ENCODE measurements at regions not wholly inside any gene's neighbourhood (a gene's known extent, or its start where the extent isn't known, plus 50 kb on each side); places are given as distances from the start of the nearest gene placed in this dataset.

DNA sequence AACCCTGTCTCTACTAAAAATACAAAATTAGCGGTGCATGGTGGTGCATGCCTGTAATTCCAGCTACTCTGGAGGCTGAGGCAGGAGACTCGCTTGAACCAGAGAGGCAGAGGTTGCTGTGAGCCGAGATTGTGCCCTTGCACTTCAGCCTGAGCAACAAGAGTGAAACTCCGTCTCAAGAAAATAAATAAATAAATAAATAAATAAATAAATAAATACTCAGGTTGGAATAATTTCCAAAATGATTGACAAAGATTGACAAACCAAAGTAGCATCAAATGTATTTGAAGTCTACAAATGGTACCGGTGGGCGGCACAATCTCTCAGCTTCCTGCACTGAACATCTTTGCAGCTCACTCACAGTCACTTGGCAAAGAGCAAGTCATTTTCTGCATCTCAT, 144.1 kb upstream of the NRSN1 start:
- H3K4me3 Mint-ChIP-seq = no peak overlapping the region
- H3K9me3 Mint-ChIP-seq = peaks cover 8% of the 10 kb centered on the region
- intact Hi-C loops (cut with micrococcal nuclease) = no loop called here
- H3K4me1 Mint-ChIP-seq (ENCODE audit: low read depth) = no peaks in the 10 kb centered on the region
- no peaks in the 10 kb centered on the region for H3K27me3 Mint-ChIP-seq
- no peak overlapping the region for H3K27ac Mint-ChIP-seq
- no peaks in the 10 kb centered on the region for H3K36me3 Mint-ChIP-seq (ENCODE audit: low read depth)

DNA sequence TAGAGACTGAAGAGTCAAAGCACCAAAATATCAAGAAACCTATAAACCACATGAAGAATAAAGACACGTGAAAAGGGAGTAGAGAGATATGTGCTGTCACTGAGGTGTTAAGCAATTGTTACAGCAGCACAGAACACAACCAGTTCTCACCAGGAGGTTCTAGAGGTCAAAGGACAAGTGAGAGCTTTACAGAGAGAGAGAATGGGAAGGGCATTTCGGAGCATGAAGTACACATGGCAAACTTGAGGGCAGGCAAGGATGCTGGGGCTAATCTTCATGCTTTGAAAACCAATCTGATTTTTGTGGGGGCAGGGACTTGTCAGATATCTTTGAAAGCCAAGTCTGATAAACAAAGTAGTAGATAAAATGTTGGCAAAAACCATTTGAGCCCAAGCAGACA, 142.3 kb upstream of the NRSN1 start:
- peaks cover 4% of the 10 kb centered on the region for H3K9me3 Mint-ChIP-seq
- H3K27me3 Mint-ChIP-seq = no peaks in the 10 kb centered on the region
- H3K27ac Mint-ChIP-seq = no peak overlapping the region
- no peaks in the 10 kb centered on the region for H3K36me3 Mint-ChIP-seq (ENCODE audit: low read depth)
- intact Hi-C loops (cut with micrococcal nuclease) = no loop called here
- no peak overlapping the region for H3K4me3 Mint-ChIP-seq
- H3K4me1 Mint-ChIP-seq (ENCODE audit: low read depth) = no peaks in the 10 kb centered on the region

DNA sequence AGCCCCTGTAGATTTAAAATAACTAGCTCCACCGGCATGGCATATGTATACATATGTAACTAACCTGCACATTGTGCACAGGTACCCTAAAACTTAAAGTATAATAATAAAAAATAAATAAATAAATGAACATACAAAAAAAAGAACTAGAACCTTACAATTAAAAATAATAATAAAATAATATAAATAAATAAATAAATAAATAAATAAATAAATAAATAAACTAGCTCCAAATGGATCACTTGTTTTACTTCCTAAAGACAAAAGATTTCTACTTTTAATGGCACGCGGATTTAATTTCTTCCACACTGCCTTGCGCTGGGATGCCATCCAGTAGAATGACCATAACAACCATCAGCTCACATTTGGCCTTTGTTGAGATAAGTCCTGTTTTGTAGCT, 141.0 kb upstream of the NRSN1 start:
- Mint-ChIP-seq H3K27me3 (no peaks in the 10 kb centered on the region), H3K4me3 (no peak overlapping the region), H3K27ac (no peak overlapping the region), H3K9me3 (no peaks in the 10 kb centered on the region), H3K4me1 (ENCODE audit: low read depth) (no peaks in the 10 kb centered on the region), H3K36me3 (ENCODE audit: low read depth) (no peaks in the 10 kb centered on the region)
- intact Hi-C loops (cut with micrococcal nuclease) = no loop called here

DNA sequence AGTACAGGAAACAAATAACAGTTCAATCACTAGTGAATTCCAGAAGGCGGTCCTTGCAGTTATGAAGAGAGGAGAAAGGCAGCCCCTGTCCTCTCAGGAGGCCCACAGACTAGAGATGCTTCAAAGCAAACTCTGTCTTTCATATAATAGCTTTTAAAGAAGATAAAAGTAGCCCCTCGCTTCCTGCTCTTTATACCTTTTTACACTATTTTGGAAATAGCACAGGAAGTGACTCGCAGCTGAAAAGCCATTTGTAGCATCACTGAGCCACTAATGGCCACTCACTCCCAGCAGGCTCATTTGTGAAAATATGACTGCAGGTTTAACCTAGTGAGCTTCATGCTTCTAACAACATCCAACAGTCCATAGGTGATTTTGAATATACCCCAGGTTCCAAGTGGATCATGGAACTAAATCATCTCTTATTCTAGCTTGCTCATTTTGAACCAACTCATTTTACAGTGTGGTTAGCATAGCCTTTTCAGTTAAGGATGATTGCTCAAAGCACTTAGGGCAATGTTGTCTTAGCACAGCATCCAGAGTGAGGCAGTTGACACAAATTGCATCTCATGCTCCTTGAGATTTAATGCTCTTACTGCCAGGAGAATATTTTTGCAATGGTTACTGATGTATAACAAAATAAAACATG, 136.0 kb upstream of the NRSN1 start:
- Mint-ChIP-seq H3K4me1 (ENCODE audit: low read depth) (no peaks in the 10 kb centered on the region), H3K4me3 (no peak overlapping the region), H3K9me3 (peaks cover 12% of the 10 kb centered on the region), H3K27me3 (no peaks in the 10 kb centered on the region), H3K27ac (no peak overlapping the region), H3K36me3 (ENCODE audit: low read depth) (no peaks in the 10 kb centered on the region)
- intact Hi-C loops (cut with micrococcal nuclease) = no loop called here

DNA sequence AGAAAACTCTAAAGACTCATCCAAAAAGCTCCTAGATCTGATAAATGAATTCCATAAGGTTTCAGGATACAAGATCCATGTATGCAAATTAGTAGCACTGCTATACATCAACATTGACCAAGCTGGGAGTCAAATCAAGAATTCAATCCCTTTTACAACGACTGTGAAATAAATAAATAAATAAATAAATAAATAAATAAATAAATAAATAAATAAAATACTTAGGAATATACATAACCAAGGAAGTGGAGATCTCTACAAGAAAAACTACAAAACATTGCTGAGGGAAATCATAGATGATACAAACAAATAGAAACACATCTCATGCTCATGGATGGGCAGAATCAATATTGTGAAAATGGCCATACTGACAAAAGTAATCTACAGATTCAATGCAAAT, 132.0 kb upstream of the NRSN1 start:
- no peak overlapping the region for H3K27ac Mint-ChIP-seq
- no peaks in the 10 kb centered on the region for H3K4me1 Mint-ChIP-seq (ENCODE audit: low read depth)
- no peak overlapping the region for H3K4me3 Mint-ChIP-seq
- intact Hi-C loops (cut with micrococcal nuclease) = no loop called here
- no peaks in the 10 kb centered on the region for H3K36me3 Mint-ChIP-seq (ENCODE audit: low read depth)
- no peaks in the 10 kb centered on the region for H3K27me3 Mint-ChIP-seq
- peaks cover 12% of the 10 kb centered on the region for H3K9me3 Mint-ChIP-seq

DNA sequence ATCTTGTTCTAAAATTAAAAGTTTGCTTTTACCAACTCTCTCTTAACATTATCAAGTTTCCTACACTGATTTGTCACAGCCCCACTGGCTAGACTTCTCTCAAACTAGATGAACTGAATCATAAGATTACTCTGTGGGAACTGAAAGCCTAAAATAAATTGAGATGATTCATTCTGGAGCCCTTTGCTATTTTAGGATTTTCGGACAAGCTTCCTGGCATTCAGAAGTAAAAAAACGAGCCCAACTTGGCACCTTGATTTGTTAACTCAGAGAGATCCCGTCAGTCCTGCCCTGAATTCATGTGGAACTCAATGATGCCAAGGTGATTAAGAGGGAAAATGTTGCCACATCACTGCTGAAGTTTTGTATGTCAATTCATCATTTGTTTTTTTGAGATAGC, 122.0 kb upstream of the NRSN1 start:
- no peaks in the 10 kb centered on the region for H3K9me3 Mint-ChIP-seq
- H3K4me3 Mint-ChIP-seq = no peak overlapping the region
- intact Hi-C loops (cut with micrococcal nuclease) = no loop called here
- H3K27ac Mint-ChIP-seq = no peak overlapping the region
- no peaks in the 10 kb centered on the region for H3K36me3 Mint-ChIP-seq (ENCODE audit: low read depth)
- no peaks in the 10 kb centered on the region for H3K4me1 Mint-ChIP-seq (ENCODE audit: low read depth)
- H3K27me3 Mint-ChIP-seq = no peaks in the 10 kb centered on the region

DNA sequence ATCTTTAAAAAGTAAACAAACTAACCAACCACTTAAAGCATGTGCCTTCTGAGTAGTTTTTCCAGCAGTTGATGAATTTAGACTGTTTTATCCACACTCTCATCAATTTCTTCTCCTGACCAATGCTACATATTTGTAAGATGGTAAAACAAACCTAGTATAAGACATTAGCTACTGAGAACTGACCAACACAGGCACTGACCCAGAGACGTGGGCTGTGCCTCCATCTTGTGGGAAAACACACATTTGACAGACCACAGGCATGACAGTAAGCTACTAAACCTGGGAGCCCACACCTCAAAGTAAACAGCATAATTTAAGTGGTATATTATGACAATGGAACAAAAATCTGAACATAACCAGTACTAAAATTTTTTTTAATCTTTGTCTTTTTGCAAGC, 121.4 kb upstream of the NRSN1 start:
- no peak overlapping the region for H3K27ac Mint-ChIP-seq
- H3K27me3 Mint-ChIP-seq = no peaks in the 10 kb centered on the region
- no peaks in the 10 kb centered on the region for H3K4me1 Mint-ChIP-seq (ENCODE audit: low read depth)
- intact Hi-C loops (cut with micrococcal nuclease) = no loop called here
- no peaks in the 10 kb centered on the region for H3K9me3 Mint-ChIP-seq
- H3K36me3 Mint-ChIP-seq (ENCODE audit: low read depth) = no peaks in the 10 kb centered on the region
- no peak overlapping the region for H3K4me3 Mint-ChIP-seq

DNA sequence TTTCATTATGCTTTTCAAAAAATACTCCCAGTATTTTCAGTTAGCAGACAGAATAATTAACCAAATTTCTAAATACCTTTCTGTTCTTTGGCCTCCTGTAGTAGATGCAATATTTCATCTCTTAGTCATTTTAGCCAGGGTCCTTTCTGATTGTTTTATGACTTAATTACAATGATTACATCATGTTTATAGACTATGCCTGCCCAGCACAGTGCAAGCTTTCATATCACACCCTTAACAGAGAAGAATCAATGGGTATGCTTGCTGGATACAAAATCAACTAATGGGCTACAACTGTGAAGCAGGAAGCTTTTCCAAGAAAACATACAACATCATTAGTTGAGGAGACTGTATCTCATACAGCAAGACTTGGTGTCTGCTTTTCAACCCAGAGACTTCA, 119.8 kb upstream of the NRSN1 start:
- H3K9me3 Mint-ChIP-seq = peaks cover 3% of the 10 kb centered on the region
- intact Hi-C loops (cut with micrococcal nuclease) = no loop called here
- no peaks in the 10 kb centered on the region for H3K36me3 Mint-ChIP-seq (ENCODE audit: low read depth)
- H3K27ac Mint-ChIP-seq = no peak overlapping the region
- H3K4me3 Mint-ChIP-seq = no peak overlapping the region
- H3K27me3 Mint-ChIP-seq = no peaks in the 10 kb centered on the region
- H3K4me1 Mint-ChIP-seq (ENCODE audit: low read depth) = no peaks in the 10 kb centered on the region

DNA sequence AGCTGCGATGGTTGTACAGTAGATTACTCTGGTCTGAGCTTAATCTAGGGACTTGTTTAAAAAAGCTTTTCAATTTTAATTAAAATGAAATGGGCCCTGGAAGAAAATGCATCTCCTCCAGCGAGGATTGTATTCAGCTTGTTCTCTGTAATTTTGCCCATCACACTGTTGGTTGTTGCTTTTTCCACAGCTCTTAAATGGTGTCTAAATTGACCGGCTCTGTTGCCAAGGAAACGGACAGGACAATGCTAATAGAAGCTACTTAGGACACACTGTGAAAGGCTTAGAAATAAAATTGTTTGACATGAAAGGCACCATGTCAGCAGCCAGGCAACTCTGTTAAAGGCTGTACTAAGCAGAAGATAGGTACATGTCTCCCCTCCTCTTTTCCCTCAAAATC, 116.7 kb upstream of the NRSN1 start:
- Mint-ChIP-seq H3K27me3 (no peaks in the 10 kb centered on the region), H3K9me3 (peaks cover 24% of the 10 kb centered on the region), H3K4me1 (ENCODE audit: low read depth) (no peaks in the 10 kb centered on the region), H3K36me3 (ENCODE audit: low read depth) (no peaks in the 10 kb centered on the region), H3K27ac (no peak overlapping the region), H3K4me3 (no peak overlapping the region)
- intact Hi-C loops (cut with micrococcal nuclease) = no loop called here

DNA sequence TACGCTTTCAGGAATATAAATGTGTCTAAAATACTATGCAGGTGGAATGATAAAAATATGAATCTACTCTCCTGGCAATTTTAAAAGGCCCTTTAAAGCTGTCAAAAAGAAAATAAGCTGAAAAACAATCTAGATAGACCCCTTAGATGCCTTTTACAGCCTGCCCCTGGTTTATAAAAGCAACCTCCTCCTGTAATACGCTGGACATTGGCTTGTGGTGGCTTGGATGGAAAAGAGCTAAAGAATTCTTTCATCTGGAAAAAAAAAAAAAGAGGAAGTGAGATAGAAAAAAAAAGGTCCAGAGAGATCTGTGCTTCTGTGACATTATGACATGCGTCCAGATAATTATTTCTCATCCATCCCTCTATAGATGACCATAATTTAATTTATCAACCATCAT, 115.9 kb upstream of the NRSN1 start:
- intact Hi-C loops (cut with micrococcal nuclease) = no loop called here
- no peaks in the 10 kb centered on the region for H3K36me3 Mint-ChIP-seq (ENCODE audit: low read depth)
- no peaks in the 10 kb centered on the region for H3K4me1 Mint-ChIP-seq (ENCODE audit: low read depth)
- H3K9me3 Mint-ChIP-seq = peaks cover 24% of the 10 kb centered on the region
- H3K4me3 Mint-ChIP-seq = no peak overlapping the region
- H3K27me3 Mint-ChIP-seq = no peaks in the 10 kb centered on the region
- no peak overlapping the region for H3K27ac Mint-ChIP-seq

DNA sequence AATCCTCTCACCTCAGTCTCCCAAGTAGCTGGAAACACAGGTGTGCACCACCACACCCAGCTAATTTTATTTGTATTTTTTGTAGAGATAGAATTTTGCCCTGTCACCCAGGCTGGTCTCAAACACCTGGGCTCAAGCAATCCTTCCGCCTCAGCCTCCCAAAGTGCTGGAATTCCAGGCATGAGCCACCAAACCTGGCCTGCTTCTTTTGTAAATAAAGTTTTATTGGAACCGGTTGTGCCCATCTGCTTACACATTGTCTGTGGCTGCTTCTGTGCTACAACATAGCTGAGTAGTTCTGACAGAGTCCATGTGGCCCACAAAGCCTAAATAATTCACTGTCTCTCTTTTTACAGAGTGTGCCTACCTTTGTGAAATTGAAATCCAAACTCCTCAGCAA, 109.7 kb upstream of the NRSN1 start:
- intact Hi-C loops (cut with micrococcal nuclease) = no loop called here
- no peaks in the 10 kb centered on the region for H3K36me3 Mint-ChIP-seq (ENCODE audit: low read depth)
- no peak overlapping the region for H3K27ac Mint-ChIP-seq
- H3K27me3 Mint-ChIP-seq = no peaks in the 10 kb centered on the region
- H3K4me1 Mint-ChIP-seq (ENCODE audit: low read depth) = no peaks in the 10 kb centered on the region
- H3K4me3 Mint-ChIP-seq = no peak overlapping the region
- H3K9me3 Mint-ChIP-seq = peaks cover 30% of the 10 kb centered on the region

DNA sequence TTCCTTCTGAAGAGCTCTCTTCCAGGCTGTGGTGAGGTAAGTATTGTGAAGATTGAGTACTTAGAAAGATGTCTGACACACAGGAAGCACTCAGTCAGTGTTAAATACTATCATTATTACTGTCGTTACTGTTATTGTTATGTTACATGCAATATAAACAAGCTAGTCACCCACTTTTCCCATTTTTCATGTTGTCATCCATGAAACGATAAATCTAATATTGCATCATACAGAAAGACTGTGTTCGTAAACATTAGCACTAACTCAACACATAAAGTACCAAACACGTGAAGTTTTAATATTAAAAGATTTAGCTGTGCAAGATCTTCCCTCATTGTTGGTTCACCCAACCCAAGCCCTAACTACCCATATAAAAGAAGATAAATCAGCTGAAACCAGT, 109.2 kb upstream of the NRSN1 start:
- H3K9me3 Mint-ChIP-seq = peaks cover 24% of the 10 kb centered on the region

DNA sequence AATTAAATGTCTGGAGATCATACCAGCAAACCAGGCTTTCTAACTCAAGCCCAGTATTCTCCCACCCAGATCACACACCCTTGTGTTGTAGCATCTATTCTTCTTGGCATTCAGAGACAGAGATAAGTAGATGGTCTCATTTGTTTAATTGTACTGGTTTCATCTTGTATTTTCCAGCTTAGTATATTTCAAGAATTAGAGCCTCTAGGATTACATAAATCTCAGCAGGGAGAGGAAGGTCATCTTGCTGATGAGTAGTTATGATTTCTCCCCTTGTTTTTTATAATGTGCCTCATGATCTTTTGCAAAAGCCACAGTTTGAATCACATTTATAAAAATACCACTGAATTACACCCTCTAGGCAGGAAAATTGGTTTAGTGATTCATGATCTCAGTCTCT, 106.6 kb upstream of the NRSN1 start:
- Mint-ChIP-seq H3K36me3 (ENCODE audit: low read depth) (no peaks in the 10 kb centered on the region), H3K4me3 (no peak overlapping the region), H3K4me1 (ENCODE audit: low read depth) (no peaks in the 10 kb centered on the region), H3K9me3 (peaks cover 27% of the 10 kb centered on the region), H3K27me3 (no peaks in the 10 kb centered on the region), H3K27ac (no peak overlapping the region)
- intact Hi-C loops (cut with micrococcal nuclease) = no loop called here

More for the DNA sequence above, 109.2 kb upstream of the NRSN1 start:
- Mint-ChIP-seq H3K4me1 (ENCODE audit: low read depth) (no peaks in the 10 kb centered on the region), H3K27me3 (no peaks in the 10 kb centered on the region), H3K27ac (no peak overlapping the region), H3K36me3 (ENCODE audit: low read depth) (no peaks in the 10 kb centered on the region), H3K4me3 (no peak overlapping the region)
- intact Hi-C loops (cut with micrococcal nuclease) = no loop called here

DNA sequence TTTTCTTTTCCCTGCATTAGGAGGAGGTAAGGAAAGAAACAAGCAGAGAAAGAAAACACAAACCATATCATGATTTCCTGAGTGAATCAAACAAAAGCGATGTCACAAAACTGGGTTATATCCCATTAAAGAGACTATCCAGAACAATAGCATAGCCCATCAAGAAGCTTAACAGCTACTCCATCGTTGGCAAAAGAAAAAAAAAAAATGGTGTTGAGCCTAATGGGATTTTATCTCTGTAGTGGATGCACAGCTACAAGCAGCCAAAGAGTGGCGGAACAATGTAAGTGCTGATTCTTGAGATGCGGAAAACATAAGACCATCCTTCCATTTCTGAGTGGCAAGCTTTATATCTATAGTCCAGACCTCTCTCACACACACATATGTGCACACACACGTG, 106.2 kb upstream of the NRSN1 start:
- H3K27me3 Mint-ChIP-seq = no peaks in the 10 kb centered on the region
- H3K9me3 Mint-ChIP-seq = peaks cover 27% of the 10 kb centered on the region
- intact Hi-C loops (cut with micrococcal nuclease) = no loop called here
- H3K4me1 Mint-ChIP-seq (ENCODE audit: low read depth) = no peaks in the 10 kb centered on the region
- no peak overlapping the region for H3K27ac Mint-ChIP-seq
- H3K4me3 Mint-ChIP-seq = no peak overlapping the region
- no peaks in the 10 kb centered on the region for H3K36me3 Mint-ChIP-seq (ENCODE audit: low read depth)

DNA sequence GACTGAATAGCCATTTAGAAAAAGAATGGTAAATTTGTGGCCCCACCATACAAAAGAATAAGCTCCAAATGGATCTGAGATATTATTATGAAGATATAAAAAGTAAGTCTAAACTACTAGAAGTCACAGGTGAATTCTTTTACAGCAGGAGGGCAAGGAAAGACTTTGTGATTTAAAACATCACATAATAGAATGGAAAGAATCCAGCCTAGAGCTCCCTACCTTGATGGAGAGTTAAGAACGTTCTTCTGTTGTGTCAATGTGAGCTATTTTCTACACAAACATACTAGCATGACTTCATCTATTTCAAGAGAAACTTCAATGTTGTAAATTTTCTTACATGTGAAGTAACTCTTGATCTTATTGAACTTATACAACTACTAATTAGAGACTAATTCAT, 100.0 kb upstream of the NRSN1 start:
- Mint-ChIP-seq H3K27me3 (no peaks in the 10 kb centered on the region), H3K36me3 (ENCODE audit: low read depth) (no peaks in the 10 kb centered on the region), H3K4me3 (no peak overlapping the region), H3K4me1 (ENCODE audit: low read depth) (no peaks in the 10 kb centered on the region), H3K27ac (no peak overlapping the region), H3K9me3 (peaks cover 59% of the 10 kb centered on the region)
- intact Hi-C loops (cut with micrococcal nuclease) = no loop called here

Measured in dendritic cell treated with granulocyte-macrophage colony-stimulating factor and Interleukin-4, amounts not matched to agents 40 ng/mL and 50 ng/mL, for 4 days (primary cell).